ENCODE measurements at regions not wholly inside any gene's neighbourhood (a gene's known extent, or its start where the extent isn't known, plus 50 kb on each side); places are given as distances from the start of the nearest gene placed in this dataset.

- DNase-seq (ENCODE audit: low read depth): no peak
- no peak for TF ChIP-seq CTCF (IDR thresholded peaks at IDR 0.05; ENCODE audit: control insufficient read depth, insufficient read depth, low read depth, low read length, missing control alignments)
- no peak overlapping the region for H3K4me3 ChIP-seq (ENCODE audit: control insufficient read depth, low read depth, low read length)
Measured at GRCh38 chr21:36563341-36563926, 83.5 kb upstream of the CLDN14 start.

GRCh38 chr21:36564647-36565046 is 84.7 kb upstream of the CLDN14 start:
- no peak for DNase-seq (ENCODE audit: low read depth)
- TF ChIP-seq CTCF (IDR thresholded peaks at IDR 0.05; ENCODE audit: control insufficient read depth, insufficient read depth, low read depth, low read length, missing control alignments): no peak
- H3K4me3 ChIP-seq (ENCODE audit: control insufficient read depth, low read depth, low read length): no peak overlapping the region

- TF ChIP-seq CTCF (IDR thresholded peaks at IDR 0.05; ENCODE audit: control insufficient read depth, insufficient read depth, low read depth, low read length, missing control alignments): no peak
- no peak overlapping the region for H3K4me3 ChIP-seq (ENCODE audit: control insufficient read depth, low read depth, low read length)
- no peak for DNase-seq (ENCODE audit: low read depth)
Measured at GRCh38 chr21:36565540-36565939, 85.6 kb upstream of the CLDN14 start.

- no peak overlapping the region for H3K4me3 ChIP-seq (ENCODE audit: control insufficient read depth, low read depth, low read length)
- TF ChIP-seq CTCF (IDR thresholded peaks at IDR 0.05; ENCODE audit: control insufficient read depth, insufficient read depth, low read depth, low read length, missing control alignments): no peak
- DNase-seq (ENCODE audit: low read depth): no peak
Measured at GRCh38 chr21:36566644-36567043, 86.7 kb upstream of the CLDN14 start.

- no peak for DNase-seq (ENCODE audit: low read depth)
- TF ChIP-seq CTCF (IDR thresholded peaks at IDR 0.05; ENCODE audit: control insufficient read depth, insufficient read depth, low read depth, low read length, missing control alignments): no peak
- H3K4me3 ChIP-seq (ENCODE audit: control insufficient read depth, low read depth, low read length): no peak overlapping the region
Measured at GRCh38 chr21:36567216-36567885, 87.4 kb upstream of the CLDN14 start.

GRCh38 chr21:36569511-36569910 is 89.6 kb upstream of the CLDN14 start:
- no peak for DNase-seq (ENCODE audit: low read depth)
- TF ChIP-seq CTCF (IDR thresholded peaks at IDR 0.05; ENCODE audit: control insufficient read depth, insufficient read depth, low read depth, low read length, missing control alignments): no peak
- no peak overlapping the region for H3K4me3 ChIP-seq (ENCODE audit: control insufficient read depth, low read depth, low read length)
